Esophagus (tissue), 2 donors: ENCODE measurements at regions not wholly inside any gene's neighbourhood (a gene's known extent, or its start where the extent isn't known, plus 50 kb on each side); places are given as distances from the start of the nearest gene placed in this dataset.

Source experiments
- H3K27ac ChIP-seq, 2 donors: one replicate each; pipeline ENCODE4 v1.5.1; 2013; ENCODE audit warnings: low read depth in 2 of 2, mild to moderate bottlenecking in 2 of 2, inconsistent platforms in 1 of 2, low read length in 1 of 2, moderate library complexity in 1 of 2
- H3K27me3 ChIP-seq, 2 donors: one replicate each; pipeline ENCODE4 v1.6.1; 2013; ENCODE audit warnings: low read length in 2 of 2, control low read depth in 1 of 2, mild to moderate bottlenecking in 1 of 2; ENCODE audit not compliant: insufficient read depth in 2 of 2, control insufficient read depth in 1 of 2
- H3K36me3 ChIP-seq, 2 donors: one replicate each; pipeline ENCODE4 v1.6.1; 2013; ENCODE audit warnings: low read length in 1 of 2; ENCODE audit not compliant: control insufficient read depth in 2 of 2, insufficient read depth in 2 of 2
- H3K4me1 ChIP-seq, 2 donors: one replicate each; pipeline ENCODE4 v1.6.1; 2013; ENCODE audit warnings: low read length in 1 of 2; ENCODE audit not compliant: control insufficient read depth in 2 of 2, insufficient read depth in 2 of 2
- H3K4me3 ChIP-seq, 2 donors: one replicate each; pipeline ENCODE4 v1.5.1; 2013; ENCODE audit warnings: low read length in 2 of 2, mild to moderate bottlenecking in 2 of 2, low read depth in 1 of 2, moderate library complexity in 1 of 2
- H3K9me3 ChIP-seq, 2 donors: one replicate each; pipeline ENCODE4 v1.6.1; 2013; ENCODE audit warnings: mild to moderate bottlenecking in 2 of 2, low read depth in 1 of 2, low read length in 1 of 2, moderate library complexity in 1 of 2; ENCODE audit not compliant: control insufficient read depth in 2 of 2, insufficient read depth in 1 of 2
- WGBS, 2 donors: extraction: QIAGEN DNeasy Blood & Tissue Kit; methylation state at CpG; one replicate each; pipeline ENCODE4 v1.1.7; 2013; 5-methylcytosine and 5-hydroxymethylcytosine counted together
- donor health status: healthy with polysubstance abuse.
- donor health status: Bipolar disorder and iron deficiency.

GRCh38 chr17:70994194-70994593 lies 824.9 kb downstream of the KCNJ2 start:
- H3K4me1 ChIP-seq, result no peaks in the 10 kb centered on the region
- WGBS, 2 donors, result 65 to 76% methylated on average over 2 of the region's 2 CpGs
- H3K9me3 ChIP-seq, result no peaks in the 10 kb centered on the region
- no peak overlapping the region for H3K27ac ChIP-seq
- no peaks in the 10 kb centered on the region for H3K36me3 ChIP-seq
- H3K4me3 ChIP-seq, result no peak overlapping the region
- no peaks in the 10 kb centered on the region for H3K27me3 ChIP-seq

- H3K4me1 ChIP-seq, result no peaks in the 10 kb centered on the region
- H3K9me3 ChIP-seq, result no peaks in the 10 kb centered on the region
- no peaks in the 10 kb centered on the region for H3K36me3 ChIP-seq
- H3K27me3 ChIP-seq, result no peaks in the 10 kb centered on the region
- H3K4me3 ChIP-seq, result no peak overlapping the region
- no peak overlapping the region for H3K27ac ChIP-seq
Measured at GRCh38 chr17:70995997-70996396, 826.7 kb downstream of the KCNJ2 start.

GRCh38 chr17:71003736-71004135 lies 834.4 kb downstream of the KCNJ2 start:
- no peak overlapping the region for H3K4me3 ChIP-seq
- H3K36me3 ChIP-seq, result no peaks in the 10 kb centered on the region
- no peaks in the 10 kb centered on the region for H3K9me3 ChIP-seq
- no peaks in the 10 kb centered on the region for H3K4me1 ChIP-seq
- H3K27ac ChIP-seq, result no peak overlapping the region
- H3K27me3 ChIP-seq, result no peaks in the 10 kb centered on the region
- WGBS, 2 donors, result 76 to 80% methylated on average over 12 of the region's 12 CpGs

- Histone ChIP-seq H3K4me1 (no peaks in the 10 kb centered on the region), H3K36me3 (no peaks in the 10 kb centered on the region), H3K27ac (no peak overlapping the region), H3K27me3 (no peaks in the 10 kb centered on the region), H3K9me3 (no peaks in the 10 kb centered on the region), H3K4me3 (no peak overlapping the region)
- WGBS, 2 donors, result 80 to 89% methylated on average over 6 of the region's 6 CpGs
Measured at GRCh38 chr17:71004413-71004812, 835.1 kb downstream of the KCNJ2 start.

- H3K9me3 ChIP-seq, result no peaks in the 10 kb centered on the region
- H3K27me3 ChIP-seq, result no peaks in the 10 kb centered on the region
- H3K4me3 ChIP-seq, result no peak overlapping the region
- H3K36me3 ChIP-seq, result no peaks in the 10 kb centered on the region
- no peaks in the 10 kb centered on the region for H3K4me1 ChIP-seq
- 47 to 54% methylated on average over 4 of the region's 4 CpGs for WGBS, 2 donors
- no peak overlapping the region for H3K27ac ChIP-seq
Measured at GRCh38 chr17:71011391-71011790, 842.1 kb downstream of the KCNJ2 start.

GRCh38 chr17:71019699-71020098 lies 850.4 kb downstream of the KCNJ2 start:
- H3K27ac ChIP-seq, result no peak overlapping the region
- no peaks in the 10 kb centered on the region for H3K36me3 ChIP-seq
- H3K4me1 ChIP-seq, result no peaks in the 10 kb centered on the region
- WGBS, 2 donors, result 96 to 100% methylated on average over 1 of the region's 1 CpG
- no peaks in the 10 kb centered on the region for H3K27me3 ChIP-seq
- no peak overlapping the region for H3K4me3 ChIP-seq
- no peaks in the 10 kb centered on the region for H3K9me3 ChIP-seq

GRCh38 chr17:71022758-71023157 lies 853.4 kb downstream of the KCNJ2 start:
- WGBS, 2 donors, result 77 to 82% methylated on average over 3 of the region's 3 CpGs
- no peak overlapping the region for H3K27ac ChIP-seq
- no peaks in the 10 kb centered on the region for H3K27me3 ChIP-seq
- H3K4me1 ChIP-seq, result no peaks in the 10 kb centered on the region
- H3K36me3 ChIP-seq, result no peaks in the 10 kb centered on the region
- H3K9me3 ChIP-seq, result no peaks in the 10 kb centered on the region
- H3K4me3 ChIP-seq, result no peak overlapping the region

- H3K27me3 ChIP-seq, result no peaks in the 10 kb centered on the region
Measured at GRCh38 chr17:71023249-71024030, 854.1 kb downstream of the KCNJ2 start.

GRCh38 chr17:71024172-71024571 lies 854.8 kb downstream of the KCNJ2 start:
- 60 to 65% methylated on average over 3 of the region's 3 CpGs for WGBS, 2 donors
- Histone ChIP-seq H3K4me1 (no peaks in the 10 kb centered on the region), H3K4me3 (no peak overlapping the region), H3K36me3 (no peaks in the 10 kb centered on the region), H3K27ac (no peak overlapping the region), H3K9me3 (no peaks in the 10 kb centered on the region), H3K27me3 (no peaks in the 10 kb centered on the region)

More at GRCh38 chr17:71023249-71024030, 854.1 kb downstream of the KCNJ2 start:
- Histone ChIP-seq H3K9me3 (no peaks in the 10 kb centered on the region), H3K4me3 (no peak overlapping the region), H3K4me1 (no peaks in the 10 kb centered on the region), H3K36me3 (no peaks in the 10 kb centered on the region), H3K27ac (no peak overlapping the region)
- 53 to 64% methylated on average over 8 of the region's 8 CpGs for WGBS, 2 donors

GRCh38 chr17:71024969-71025368 lies 855.6 kb downstream of the KCNJ2 start:
- Histone ChIP-seq H3K9me3 (no peaks in the 10 kb centered on the region), H3K4me1 (no peaks in the 10 kb centered on the region), H3K4me3 (no peak overlapping the region), H3K27ac (no peak overlapping the region), H3K36me3 (no peaks in the 10 kb centered on the region), H3K27me3 (no peaks in the 10 kb centered on the region)
- WGBS, 2 donors, result 70 to 74% methylated on average over 2 of the region's 2 CpGs
